Heart left ventricle (tissue), 16 donors: ENCODE measurements at regions not wholly inside any gene's neighbourhood (a gene's known extent, or its start where the extent isn't known, plus 50 kb on each side); places are given as distances from the start of the nearest gene placed in this dataset.

Experiments
- ATAC-seq, 4 donors: fragments of 200-7000 bp; cut with Tn5 transposase; one replicate each; pipeline ENCODE4 v1.9.1; 2020 to 2022; ENCODE audit warnings: moderate library complexity in 4 of 4, mild to moderate bottlenecking in 3 of 4, moderate number of reproducible peaks in 1 of 4
- DNase-seq, 5 donors: peaks; one replicate each; pipeline ENCODE4 v3.0.0-alpha.2; 2020
- H3K27ac ChIP-seq, 12 donors: fragments of 200-600 bp; sonication (generic) in 4 of 12; one replicate each; pipeline versions ENCODE4 v1.5.0 to v1.8.0; 2016 to 2022; ENCODE audit warnings: mild to moderate bottlenecking in 2 of 12
- H3K27me3 ChIP-seq, 9 donors: fragments of 200-600 bp; sonication (generic) in 2 of 9; one replicate each; pipeline versions ENCODE4 v1.5.1 to v1.8.0; 2016 to 2022; ENCODE audit warnings: mild to moderate bottlenecking in 3 of 9
- H3K36me3 ChIP-seq, 9 donors: fragments of 200-600 bp; sonication (generic) in 2 of 9; one replicate each; pipeline versions ENCODE4 v1.5.0 to v1.8.0; 2018 to 2022; ENCODE audit warnings: mild to moderate bottlenecking in 2 of 9
- H3K4me1 ChIP-seq, 12 donors: fragments of 200-600 bp; sonication (generic) in 4 of 12; one replicate each; pipeline versions ENCODE4 v1.5.0 to v1.8.0; 2016 to 2022; ENCODE audit warnings: mild to moderate bottlenecking in 3 of 12
- H3K4me3 ChIP-seq, 12 donors: fragments of 200-600 bp; sonication (generic) in 4 of 12; one replicate each; pipeline versions ENCODE4 v1.5.0 to v1.8.0; 2017 to 2022; ENCODE audit warnings: mild to moderate bottlenecking in 9 of 12, moderate library complexity in 4 of 12
- H3K9me3 ChIP-seq, 12 donors: fragments of 200-600 bp; sonication (generic) in 4 of 12; one replicate each; pipeline versions ENCODE4 v1.5.0 to v1.8.0; 2016 to 2022; ENCODE audit warnings: mild to moderate bottlenecking in 1 of 12
- POLR2A ChIP-seq, 2 donors: fragments of 450-650 bp; IDR thresholded peaks; one replicate each; pipeline ENCODE4 v1.6.1; 2017; ENCODE audit warnings: antibody characterized with exemption in 2 of 2, mild to moderate bottlenecking in 2 of 2, moderate library complexity in 2 of 2
- WGBS, 4 donors: extraction: QIAGEN DNeasy Blood & Tissue Kit in 2 of 4; methylation state at CpG; one replicate each; pipeline versions ENCODE4 v1.1.5 to v1.1.7; 2013 to 2018; 5-methylcytosine and 5-hydroxymethylcytosine counted together
- intact Hi-C, 10 donors: fragments of 100-400 bp; cut with DNase I; formaldehyde crosslinking; loops; one replicate each; pipeline versions ENCODE4 v1.11.1 to v1.14.2; 2022
- TF ChIP-seq, protein P1 (sequence below), 12 donors: fragments of 200-600 bp; sonication (generic) in 4 of 12; IDR thresholded peaks; one replicate each; pipeline versions ENCODE4 v1.5.0 to v1.8.0; 2018 to 2022; ENCODE audit warnings: antibody characterized with exemption in 12 of 12, mild to moderate bottlenecking in 5 of 12
- donor health status: ischemic (EF 13 %, LVEDD 7.1; RV severe dilation, severe dysfunction).
- donor health status: healthy with polysubstance abuse.
- donor health status: DM: no; HTN: yes; CAD: no.
- donor health status: DM: no; HTN: no; CAD: no.
- donor health status: ischemic (EF 25% LVEDD 6.9; RV normal size, moderate dysfunction).
- donor health status: ischemic (EF 25% LVEDD 5.7; RV mildly dilated, moderate dysfunction).
- donor health status: healthy.
- donor health status: DM: yes; HTN: yes; CAD: no.
- donor health status: ischemic (EF 35%, LVEDD 5.7; RV mildly dilated, moderate dysfunction).
- donor health status: nonischemic (EF 11% LVEDD 7.7; RV severe dilation, severe dysfunction).
- donor health status: DM: yes; HTN: yes; CAD: no.
- donor health status: PGD.
- donor health status: ischemic (EF 29% LVEDD 5.4; RV normal size, mild dysfunction).
- donor health status: nonischemic (EF 23%, LVEDD 6.1; RV moderate dilation, normal function).

DNA sequence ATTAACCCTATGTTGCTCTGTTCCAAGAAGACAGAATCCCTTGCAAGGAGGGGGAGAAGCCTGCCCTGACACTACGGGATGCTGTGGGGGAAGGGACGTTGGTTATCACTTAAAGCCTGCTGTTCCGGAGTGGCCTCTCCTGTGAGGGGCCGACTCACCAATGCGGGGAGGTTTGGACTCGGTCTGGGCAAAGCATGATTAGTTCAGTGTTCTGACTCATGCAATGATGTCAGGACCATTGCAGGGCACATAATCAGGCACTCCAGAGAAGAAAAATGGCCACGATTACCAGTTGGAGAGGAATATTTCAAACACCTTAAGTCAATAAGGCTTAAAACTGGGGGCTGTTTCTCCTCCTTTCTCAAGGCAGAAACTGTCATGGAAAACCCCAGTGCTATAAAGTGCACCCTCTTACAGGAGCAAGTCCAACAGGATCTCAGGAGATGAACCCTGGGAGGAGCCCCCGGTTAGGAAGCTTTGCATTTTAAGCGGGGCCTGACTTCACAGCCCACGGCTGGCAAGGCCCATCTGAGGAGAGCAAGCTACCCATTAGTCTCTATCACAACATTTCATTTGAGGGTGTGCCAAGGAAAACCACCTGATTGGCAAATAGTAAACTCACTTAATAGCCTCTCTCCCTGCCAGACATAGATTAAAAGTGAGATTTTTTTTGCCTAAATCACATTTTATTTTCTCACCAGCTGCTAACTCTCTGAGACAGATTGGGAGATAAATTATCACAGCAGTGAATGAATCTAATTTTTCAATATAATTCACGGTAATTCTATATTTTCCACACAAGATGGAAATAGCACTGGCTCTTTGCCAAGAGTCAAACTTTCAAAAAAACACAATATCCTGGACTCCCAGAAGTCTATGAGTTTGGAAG lies 202.5 kb downstream of the C1orf94 start:
- intact Hi-C loops = no loop called here
- ATAC-seq = no peak
- H3K36me3 ChIP-seq = no peaks in the 10 kb centered on the region
- TF ChIP-seq, protein P1, sequence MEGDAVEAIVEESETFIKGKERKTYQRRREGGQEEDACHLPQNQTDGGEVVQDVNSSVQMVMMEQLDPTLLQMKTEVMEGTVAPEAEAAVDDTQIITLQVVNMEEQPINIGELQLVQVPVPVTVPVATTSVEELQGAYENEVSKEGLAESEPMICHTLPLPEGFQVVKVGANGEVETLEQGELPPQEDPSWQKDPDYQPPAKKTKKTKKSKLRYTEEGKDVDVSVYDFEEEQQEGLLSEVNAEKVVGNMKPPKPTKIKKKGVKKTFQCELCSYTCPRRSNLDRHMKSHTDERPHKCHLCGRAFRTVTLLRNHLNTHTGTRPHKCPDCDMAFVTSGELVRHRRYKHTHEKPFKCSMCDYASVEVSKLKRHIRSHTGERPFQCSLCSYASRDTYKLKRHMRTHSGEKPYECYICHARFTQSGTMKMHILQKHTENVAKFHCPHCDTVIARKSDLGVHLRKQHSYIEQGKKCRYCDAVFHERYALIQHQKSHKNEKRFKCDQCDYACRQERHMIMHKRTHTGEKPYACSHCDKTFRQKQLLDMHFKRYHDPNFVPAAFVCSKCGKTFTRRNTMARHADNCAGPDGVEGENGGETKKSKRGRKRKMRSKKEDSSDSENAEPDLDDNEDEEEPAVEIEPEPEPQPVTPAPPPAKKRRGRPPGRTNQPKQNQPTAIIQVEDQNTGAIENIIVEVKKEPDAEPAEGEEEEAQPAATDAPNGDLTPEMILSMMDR (IDR thresholded peaks at IDR 0.05) = no peak
- no peak for TF ChIP-seq POLR2A (IDR thresholded peaks at IDR 0.05)
- no peak overlapping the region for H3K27ac ChIP-seq
- H3K4me1 ChIP-seq = no peaks in the 10 kb centered on the region
- H3K27me3 ChIP-seq = peaks cover 0 to 57% (median 16%) of the 10 kb centered on the region in 9 donors
- H3K4me3 ChIP-seq = no peak overlapping the region
- H3K9me3 ChIP-seq = no peaks in the 10 kb centered on the region
- no peak for DNase-seq
- WGBS, 4 donors = 32 to 39% (median 35%) methylated on average over 11 of the region's 11 CpGs

DNA sequence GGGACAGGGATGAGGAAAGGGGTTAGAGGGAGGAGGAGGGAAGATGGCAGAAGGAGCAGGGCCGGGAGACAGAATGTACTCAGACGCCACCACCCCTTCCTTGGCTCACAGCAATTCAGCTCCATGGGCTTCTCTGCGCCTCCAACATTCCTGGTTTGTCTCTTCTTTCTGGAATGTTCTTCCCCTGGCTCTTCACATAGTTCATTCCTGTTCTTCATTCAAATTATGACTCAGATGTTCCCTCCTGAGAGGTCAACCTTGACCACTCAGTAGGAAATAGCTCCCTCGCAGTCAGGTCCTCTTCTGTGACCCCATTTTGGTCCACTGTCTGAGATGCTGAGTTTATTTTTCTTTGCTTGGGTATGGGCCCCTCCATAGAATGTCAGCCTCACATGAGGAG lies 203.2 kb downstream of the C1orf94 start:
- WGBS, 4 donors = 65 to 79% (median 73%) methylated on average over 4 of the region's 4 CpGs
- intact Hi-C loops = no loop called here

DNA sequence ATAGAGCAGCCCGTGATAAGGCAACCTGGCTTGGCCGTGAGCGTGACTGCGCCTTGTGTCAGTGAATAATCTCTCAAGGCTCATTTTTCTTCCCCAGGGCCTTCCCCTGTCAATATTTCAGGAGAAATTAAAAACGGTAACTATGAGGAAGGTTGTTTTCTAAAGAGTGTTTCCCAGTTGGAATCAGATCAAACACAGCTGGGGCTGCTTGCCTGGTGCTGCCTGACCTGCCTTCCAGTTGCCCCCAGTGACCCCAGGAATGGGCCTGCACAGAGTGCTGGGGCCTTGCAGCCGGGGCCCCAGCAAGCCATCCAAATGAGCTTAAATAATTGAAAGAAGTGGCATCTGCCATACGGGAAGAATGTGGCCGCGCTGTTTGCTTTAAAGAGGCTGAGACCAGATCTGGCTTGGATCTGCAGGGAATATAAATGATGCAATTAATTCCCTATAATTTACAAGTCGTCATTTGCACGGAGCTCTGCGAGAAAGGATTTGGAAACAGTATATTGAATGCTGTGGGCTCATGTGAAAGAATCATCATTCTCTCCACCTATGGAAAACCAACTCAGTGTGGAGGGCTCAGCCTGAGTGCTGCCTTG lies 203.9 kb downstream of the C1orf94 start:
- Histone ChIP-seq H3K27me3 (peaks cover 0 to 57% (median 16%) of the 10 kb centered on the region in 9 donors), H3K4me3 (no peak overlapping the region), H3K4me1 (no peaks in the 10 kb centered on the region), H3K36me3 (no peaks in the 10 kb centered on the region), H3K27ac (no peak overlapping the region), H3K9me3 (no peaks in the 10 kb centered on the region)
- no peak for ATAC-seq
- 81 to 84% (median 82%) methylated on average over 12 of the region's 12 CpGs for WGBS, 4 donors
- DNase-seq = no peak
- intact Hi-C loops = no loop called here
- TF ChIP-seq, protein P1 (IDR thresholded peaks at IDR 0.05) = no peak
- TF ChIP-seq POLR2A (IDR thresholded peaks at IDR 0.05) = no peak

More for the DNA sequence above, 203.2 kb downstream of the C1orf94 start:
- no peak for ATAC-seq
- H3K27me3 ChIP-seq = peaks cover 0 to 57% (median 16%) of the 10 kb centered on the region in 9 donors
- TF ChIP-seq, protein P1 (IDR thresholded peaks at IDR 0.05) = no peak
- TF ChIP-seq POLR2A (IDR thresholded peaks at IDR 0.05) = no peak
- DNase-seq = no peak
- no peaks in the 10 kb centered on the region for H3K9me3 ChIP-seq
- no peak overlapping the region for H3K4me3 ChIP-seq
- no peak overlapping the region for H3K27ac ChIP-seq
- no peaks in the 10 kb centered on the region for H3K4me1 ChIP-seq
- no peaks in the 10 kb centered on the region for H3K36me3 ChIP-seq

DNA sequence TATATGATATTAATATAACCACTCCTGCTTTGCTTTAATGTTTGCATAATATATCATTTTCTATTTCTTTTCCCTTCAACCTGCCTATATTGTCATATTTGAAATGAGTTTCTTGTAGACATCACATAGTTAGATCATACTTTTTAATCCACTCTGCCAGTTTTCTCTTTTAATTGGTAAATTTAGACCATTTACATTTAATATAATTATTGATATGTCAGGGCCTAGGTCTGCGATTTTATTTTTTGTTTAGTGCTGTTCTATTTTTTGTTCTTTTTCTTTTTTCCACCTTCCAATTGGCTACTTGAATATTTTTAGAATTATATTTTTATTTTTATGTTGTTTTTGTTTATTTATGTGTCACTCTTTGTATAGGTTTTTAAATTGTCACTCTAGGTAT lies 213.3 kb downstream of the C1orf94 start:
- Histone ChIP-seq H3K27me3 (peaks cover 0 to 2% (median 0%) of the 10 kb centered on the region in 9 donors), H3K9me3 (peaks cover 0 to 26% (median 0%) of the 10 kb centered on the region in 12 donors), H3K36me3 (no peaks in the 10 kb centered on the region), H3K4me1 (no peaks in the 10 kb centered on the region), H3K27ac (no peak overlapping the region), H3K4me3 (no peak overlapping the region)
- DNase-seq (no peak), ATAC-seq (no peak)
- TF ChIP-seq POLR2A (IDR thresholded peaks at IDR 0.05) = no peak
- TF ChIP-seq, protein P1 (IDR thresholded peaks at IDR 0.05) = no peak
- intact Hi-C loops = no loop called here
- WGBS, 4 donors = 71 to 83% (median 80%) methylated on average over 1 of the region's 1 CpG
